ENCODE measurements at regions not wholly inside any gene's neighbourhood (a gene's known extent, or its start where the extent isn't known, plus 50 kb on each side); places are given as distances from the start of the nearest gene placed in this dataset.

DNA sequence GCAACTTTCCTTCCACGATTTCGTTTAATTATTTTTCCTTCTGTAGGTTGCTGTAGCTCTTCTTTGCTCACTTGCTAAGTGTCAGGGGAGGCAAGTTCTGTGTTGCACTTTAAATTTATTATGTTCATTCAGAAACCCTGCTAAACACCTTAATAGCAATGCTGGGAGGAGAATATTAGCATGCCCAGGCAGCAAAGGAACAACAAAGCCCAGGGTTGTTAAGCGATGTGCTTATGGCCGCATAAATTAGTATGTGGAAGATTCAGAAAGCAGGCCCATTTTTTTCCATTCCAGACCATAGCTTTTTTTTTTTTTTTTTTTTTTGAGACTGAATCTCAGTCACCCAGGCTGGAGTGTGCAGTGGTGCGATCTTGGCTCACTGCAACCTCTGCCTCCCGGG, 151.3 kb downstream of the BACH1 start:
- H2AFZ ChIP-seq (ENCODE audit: control insufficient read depth, low read length), result no peak overlapping the region
- H3K27ac ChIP-seq (ENCODE audit: control insufficient read depth, insufficient read depth, low read length), result no peak overlapping the region
- DNase-seq (ENCODE audit: low read depth, low spot score), result no peak
- H4K20me1 ChIP-seq (ENCODE audit: control insufficient read depth, extremely low read depth, insufficient read depth, low read length), result no peaks in the 10 kb centered on the region
- no peaks in the 10 kb centered on the region for H3K27me3 ChIP-seq (ENCODE audit: control insufficient read depth, extremely low read depth, insufficient read depth, low read length)
- no peaks in the 10 kb centered on the region for H3K9me3 ChIP-seq (ENCODE audit: control insufficient read depth, low read depth, low read length)
- dilution Hi-C loops (cut with MboI; ENCODE audit: extremely low pct_ligation_motif_present, low sequenced_read_pairs), result no loop called here
- no peak for FAIRE-seq
- no peak overlapping the region for H3K4me3 ChIP-seq (ENCODE audit: control insufficient read depth in 2 of 3, extremely low read depth in 1 of 3, insufficient read depth in 2 of 3, low read depth in 1 of 3, low read length in 3 of 3)
- H3K4me2 ChIP-seq (ENCODE audit: control insufficient read depth, extremely low read depth, insufficient read depth, low read depth, low read length), result no peak overlapping the region
- no peaks in the 10 kb centered on the region for H3K9me1 ChIP-seq (ENCODE audit: control insufficient read depth, extremely low read depth, insufficient read depth, low read length)
- H3K79me2 ChIP-seq (ENCODE audit: control insufficient read depth, insufficient read depth, low read length), result no peaks in the 10 kb centered on the region
- no peak for TF ChIP-seq EZH2 (IDR thresholded peaks at IDR 0.05; ENCODE audit: low read length)
- H3K4me1 ChIP-seq (ENCODE audit: control insufficient read depth, extremely low read depth, insufficient read depth, low read length), result no peaks in the 10 kb centered on the region
- H3K36me3 ChIP-seq (ENCODE audit: control insufficient read depth in 2 of 2, extremely low read depth in 1 of 2, insufficient read depth in 2 of 2, low read length in 2 of 2), result no peaks in the 10 kb centered on the region
- H3K9ac ChIP-seq (ENCODE audit: control insufficient read depth, extremely low read depth, insufficient read depth, low read length), result no peak overlapping the region

- DNase-seq (ENCODE audit: low read depth, low spot score) (no peak), FAIRE-seq (no peak)
- Histone ChIP-seq H3K9ac (ENCODE audit: control insufficient read depth, extremely low read depth, insufficient read depth, low read length) (no peak overlapping the region), H3K27me3 (ENCODE audit: control insufficient read depth, extremely low read depth, insufficient read depth, low read length) (no peaks in the 10 kb centered on the region), H3K4me1 (ENCODE audit: control insufficient read depth, extremely low read depth, insufficient read depth, low read length) (no peaks in the 10 kb centered on the region), H3K27ac (ENCODE audit: control insufficient read depth, insufficient read depth, low read length) (no peak overlapping the region), H3K79me2 (ENCODE audit: control insufficient read depth, insufficient read depth, low read length) (no peaks in the 10 kb centered on the region), H3K9me3 (ENCODE audit: control insufficient read depth, low read depth, low read length) (no peaks in the 10 kb centered on the region), H2AFZ (ENCODE audit: control insufficient read depth, low read length) (no peak overlapping the region), H3K9me1 (ENCODE audit: control insufficient read depth, extremely low read depth, insufficient read depth, low read length) (no peaks in the 10 kb centered on the region), H3K4me2 (ENCODE audit: control insufficient read depth, extremely low read depth, insufficient read depth, low read depth, low read length) (no peak overlapping the region), H3K4me3 (ENCODE audit: control insufficient read depth in 2 of 3, extremely low read depth in 1 of 3, insufficient read depth in 2 of 3, low read depth in 1 of 3, low read length in 3 of 3) (no peak overlapping the region), H4K20me1 (ENCODE audit: control insufficient read depth, extremely low read depth, insufficient read depth, low read length) (no peaks in the 10 kb centered on the region), H3K36me3 (ENCODE audit: control insufficient read depth in 2 of 2, extremely low read depth in 1 of 2, insufficient read depth in 2 of 2, low read length in 2 of 2) (no peaks in the 10 kb centered on the region)
- no peak for TF ChIP-seq EZH2 (IDR thresholded peaks at IDR 0.05; ENCODE audit: low read length)
- TF ChIP-seq CTCF (optimal IDR thresholded peaks at IDR 0.05 in 1 of 3, IDR thresholded peaks at IDR 0.05 in 1 of 3, conservative IDR thresholded peaks at IDR 0.05 in 1 of 3; ENCODE audit: extremely low read depth in 1 of 3, insufficient read depth in 2 of 3, low read length in 3 of 3), result no peak
- dilution Hi-C loops (cut with MboI; ENCODE audit: extremely low pct_ligation_motif_present, low sequenced_read_pairs), result no loop called here
These were observed 154.8 kb downstream of the BACH1 start for GRCh38 chr21:29453511-29453910.

DNA sequence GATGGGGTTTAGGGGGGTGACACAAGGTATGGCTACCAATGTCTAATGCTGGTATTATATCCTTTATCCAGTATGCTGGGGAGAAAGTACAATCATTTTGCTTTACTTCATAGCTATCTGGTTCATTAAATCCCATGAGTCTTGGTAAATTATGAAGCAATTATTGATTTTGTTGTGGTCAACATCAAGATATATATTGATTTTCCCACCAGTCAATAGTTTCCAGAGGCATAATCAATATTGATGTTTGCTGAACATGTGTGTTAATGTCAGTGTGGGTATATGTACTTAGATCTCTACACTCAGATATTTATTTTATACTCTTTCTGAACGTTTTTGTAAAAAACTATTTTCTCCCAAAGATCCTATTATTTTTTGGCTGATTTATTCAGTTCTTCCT, 155.5 kb downstream of the BACH1 start:
- dilution Hi-C loops (cut with MboI; ENCODE audit: extremely low pct_ligation_motif_present, low sequenced_read_pairs), result no loop called here
- Histone ChIP-seq H4K20me1 (ENCODE audit: control insufficient read depth, extremely low read depth, insufficient read depth, low read length) (no peaks in the 10 kb centered on the region), H3K27ac (ENCODE audit: control insufficient read depth, insufficient read depth, low read length) (no peak overlapping the region), H3K9me1 (ENCODE audit: control insufficient read depth, extremely low read depth, insufficient read depth, low read length) (no peaks in the 10 kb centered on the region), H3K9ac (ENCODE audit: control insufficient read depth, extremely low read depth, insufficient read depth, low read length) (no peak overlapping the region), H3K9me3 (ENCODE audit: control insufficient read depth, low read depth, low read length) (no peaks in the 10 kb centered on the region), H2AFZ (ENCODE audit: control insufficient read depth, low read length) (no peak overlapping the region), H3K27me3 (ENCODE audit: control insufficient read depth, extremely low read depth, insufficient read depth, low read length) (no peaks in the 10 kb centered on the region), H3K4me3 (ENCODE audit: control insufficient read depth in 2 of 3, extremely low read depth in 1 of 3, insufficient read depth in 2 of 3, low read depth in 1 of 3, low read length in 3 of 3) (no peak overlapping the region), H3K4me2 (ENCODE audit: control insufficient read depth, extremely low read depth, insufficient read depth, low read depth, low read length) (no peak overlapping the region), H3K36me3 (ENCODE audit: control insufficient read depth in 2 of 2, extremely low read depth in 1 of 2, insufficient read depth in 2 of 2, low read length in 2 of 2) (no peaks in the 10 kb centered on the region), H3K79me2 (ENCODE audit: control insufficient read depth, insufficient read depth, low read length) (no peaks in the 10 kb centered on the region), H3K4me1 (ENCODE audit: control insufficient read depth, extremely low read depth, insufficient read depth, low read length) (no peaks in the 10 kb centered on the region)
- DNase-seq (ENCODE audit: low read depth, low spot score), result no peak
- no peak for FAIRE-seq
- TF ChIP-seq CTCF (optimal IDR thresholded peaks at IDR 0.05 in 1 of 3, IDR thresholded peaks at IDR 0.05 in 1 of 3, conservative IDR thresholded peaks at IDR 0.05 in 1 of 3; ENCODE audit: extremely low read depth in 1 of 3, insufficient read depth in 2 of 3, low read length in 3 of 3), result no peak
- TF ChIP-seq EZH2 (IDR thresholded peaks at IDR 0.05; ENCODE audit: low read length), result no peak
